ENCODE measurements at regions not wholly inside any gene's neighbourhood (a gene's known extent, or its start where the extent isn't known, plus 50 kb on each side); places are given as distances from the start of the nearest gene placed in this dataset.

- TF ChIP-seq MXI1 (IDR thresholded peaks at IDR 0.05; ENCODE audit: low read depth, low read length) (no peak), USF2 (IDR thresholded peaks at IDR 0.05; ENCODE audit: borderline replicate concordance, low read depth, low read length) (no peak), FOXM1 (IDR thresholded peaks at IDR 0.05; ENCODE audit: low read depth) (no peak), RCOR1 (IDR thresholded peaks at IDR 0.05; ENCODE audit: low read length) (no peak), EZH2phosphoT487 (IDR thresholded peaks at IDR 0.05; ENCODE audit: borderline replicate concordance, low read depth) (no peak), SMC3 (IDR thresholded peaks at IDR 0.05; ENCODE audit: low read depth, low read length) (no peak), TCF12 (IDR thresholded peaks at IDR 0.05) (no peak), USF1 (IDR thresholded peaks at IDR 0.05; ENCODE audit: borderline replicate concordance, low read depth) (no peak), MAX (IDR thresholded peaks at IDR 0.05; ENCODE audit: low read depth) (no peak), JUND (IDR thresholded peaks at IDR 0.05) (no peak), CTCF (IDR thresholded peaks at IDR 0.05) (no peak), YY1 (IDR thresholded peaks at IDR 0.05; ENCODE audit: low read depth) (no peak), TAF1 (IDR thresholded peaks at IDR 0.05; ENCODE audit: borderline replicate concordance, low read depth, low read length) (no peak)
These were observed 181.5 kb upstream of the PRKD1 start for GRCh38 chr14:30108975-30109700.

All from SK-N-SH (cell line).